Osteoblast (primary cell): ENCODE measurements at regions not wholly inside any gene's neighbourhood (a gene's known extent, or its start where the extent isn't known, plus 50 kb on each side); places are given as distances from the start of the nearest gene placed in this dataset.

Source experiments
- DNase-seq: peaks from one replicate; pipeline ENCODE4 v3.0.0; 2011; ENCODE audit warnings: low spot score, mixed read lengths; ENCODE audit not compliant: insufficient read length; ENCODE audit errors: missing footprints
- H2AFZ ChIP-seq: 2 replicates; pipeline ENCODE4 v1.6.0; 2011; ENCODE audit warnings: mild to moderate bottlenecking, low read length
- H3K27ac ChIP-seq: 2 replicates; pipeline ENCODE4 v1.5.1; 2011; ENCODE audit warnings: mild to moderate bottlenecking, low read depth, low read length, moderate library complexity
- H3K27me3 ChIP-seq: 2 replicates; pipeline ENCODE4 v1.6.0; 2012; ENCODE audit warnings: mild to moderate bottlenecking, control low read depth, inconsistent platforms, low read length, moderate library complexity; ENCODE audit not compliant: insufficient read depth
- H3K36me3 ChIP-seq: 2 replicates; pipeline ENCODE4 v1.5.1; 2011; ENCODE audit warnings: mild to moderate bottlenecking, low read length, control low read depth, moderate library complexity; ENCODE audit not compliant: insufficient read depth
- H3K4me1 ChIP-seq: 2 replicates; pipeline ENCODE4 v1.5.1; 2011; ENCODE audit warnings: mild to moderate bottlenecking, low read length, control low read depth, moderate library complexity; ENCODE audit not compliant: insufficient read depth
- H3K4me2 ChIP-seq: 2 replicates; pipeline ENCODE4 v1.6.0; 2011; ENCODE audit warnings: mild to moderate bottlenecking, low read length; ENCODE audit not compliant: insufficient read depth
- H3K4me3 ChIP-seq: fragments of 200-600 bp; sonication (generic); 3 replicates; pipeline ENCODE4 v1.5.1; 2012; ENCODE audit warnings: mild to moderate bottlenecking, low read length, inconsistent platforms; ENCODE audit not compliant: insufficient read depth
- H3K79me2 ChIP-seq: 2 replicates; pipeline ENCODE4 v1.6.0; 2012; ENCODE audit warnings: mild to moderate bottlenecking, low read length, control low read depth, inconsistent platforms; ENCODE audit not compliant: insufficient read depth
- H3K9me3 ChIP-seq: 2 replicates; pipeline ENCODE4 v1.5.1; 2011; ENCODE audit warnings: low read depth, low read length, control low read depth
- H4K20me1 ChIP-seq: 2 replicates; pipeline ENCODE4 v1.6.0; 2012; ENCODE audit warnings: mild to moderate bottlenecking, low read length, control low read depth; ENCODE audit not compliant: insufficient read depth
- CTCF ChIP-seq: IDR thresholded peaks from 2 replicates; pipeline ENCODE4 v1.5.1; 2011; ENCODE audit warnings: mild to moderate bottlenecking, low read depth, low read length, moderate library complexity; ENCODE audit errors: extremely low read depth

GRCh38 chr2:240214790-240215675, 74.6 kb upstream of the OTOS start:
- DNase-seq, result peak; percentile 74
- H3K36me3 ChIP-seq, result no peaks in the 10 kb centered on the region
- H3K79me2 ChIP-seq, result no peaks in the 10 kb centered on the region
- H3K27ac ChIP-seq, result no peak overlapping the region
- H3K9me3 ChIP-seq, result no peaks in the 10 kb centered on the region
- no peak overlapping the region for H3K4me2 ChIP-seq
- H3K4me1 ChIP-seq, result peaks cover 1% of the 10 kb centered on the region
- no peak overlapping the region for H3K4me3 ChIP-seq
- H2AFZ ChIP-seq, result no peak overlapping the region
- TF ChIP-seq CTCF, result no peak
- no peaks in the 10 kb centered on the region for H4K20me1 ChIP-seq
- H3K27me3 ChIP-seq, result peaks cover 3% of the 10 kb centered on the region

GRCh38 chr2:240215676-240216051, 75.2 kb upstream of the OTOS start:
- no peak overlapping the region for H3K27ac ChIP-seq

GRCh38 chr2:240216167-240216566, 75.7 kb upstream of the OTOS start:
- no peak for TF ChIP-seq CTCF
- H3K4me2 ChIP-seq, result no peak overlapping the region

More at GRCh38 chr2:240215676-240216051, 75.2 kb upstream of the OTOS start:
- H3K79me2 ChIP-seq, result no peaks in the 10 kb centered on the region
- peaks cover 3% of the 10 kb centered on the region for H3K27me3 ChIP-seq
- TF ChIP-seq CTCF, result no peak
- H3K36me3 ChIP-seq, result no peaks in the 10 kb centered on the region
- H4K20me1 ChIP-seq, result no peaks in the 10 kb centered on the region
- no peaks in the 10 kb centered on the region for H3K9me3 ChIP-seq
- no peak overlapping the region for H3K4me3 ChIP-seq
- H2AFZ ChIP-seq, result no peak overlapping the region
- no peak overlapping the region for H3K4me2 ChIP-seq
- DNase-seq, result peak; percentile 35
- peaks cover 5% of the 10 kb centered on the region for H3K4me1 ChIP-seq

GRCh38 chr2:240217431-240218301, 77.2 kb upstream of the OTOS start:
- peaks cover 10% of the 10 kb centered on the region for H3K27me3 ChIP-seq
- no peaks in the 10 kb centered on the region for H3K9me3 ChIP-seq
- H3K27ac ChIP-seq, result no peak overlapping the region
- peak; percentile 38 for DNase-seq
- no peak overlapping the region for H3K4me3 ChIP-seq
- no peak overlapping the region for H3K4me2 ChIP-seq
- no peaks in the 10 kb centered on the region for H3K79me2 ChIP-seq
- no peak overlapping the region for H2AFZ ChIP-seq
- peaks cover 6% of the 10 kb centered on the region for H3K4me1 ChIP-seq
- TF ChIP-seq CTCF, result no peak
- no peaks in the 10 kb centered on the region for H3K36me3 ChIP-seq
- no peaks in the 10 kb centered on the region for H4K20me1 ChIP-seq

More at GRCh38 chr2:240216167-240216566, 75.7 kb upstream of the OTOS start:
- peak; percentile 53 for DNase-seq
- H3K36me3 ChIP-seq, result no peaks in the 10 kb centered on the region
- no peaks in the 10 kb centered on the region for H3K79me2 ChIP-seq
- H3K27ac ChIP-seq, result no peak overlapping the region
- H4K20me1 ChIP-seq, result no peaks in the 10 kb centered on the region
- peaks cover 5% of the 10 kb centered on the region for H3K27me3 ChIP-seq
- H2AFZ ChIP-seq, result no peak overlapping the region
- H3K9me3 ChIP-seq, result no peaks in the 10 kb centered on the region
- H3K4me3 ChIP-seq, result no peak overlapping the region
- peaks cover 6% of the 10 kb centered on the region for H3K4me1 ChIP-seq
